OCI-LY7 (cell line): ENCODE measurements at regions not wholly inside any gene's neighbourhood (a gene's known extent, or its start where the extent isn't known, plus 50 kb on each side); places are given as distances from the start of the nearest gene placed in this dataset.

Source experiments
- BruUV-seq: library from RNA; stranded (reverse); fragments of 400-500 nt; replicated peaks from 2 replicates; lab custom pipeline; 2021; lab: Mats Ljungman, UMichigan
- CTCF ChIA-PET: fragments of 300-600 bp; sonication (Branson Sonifier 250); formaldehyde crosslinking; loops from one replicate; lab custom pipeline; 2022; ENCODE audit warnings: antibody characterized with exemption; ENCODE audit not compliant: unreplicated experiment; lab: Charles Lee
- POLR2A ChIA-PET: fragments of 300-600 bp; sonication (Branson Sonifier 250); formaldehyde crosslinking; loops from one replicate; lab custom pipeline; 2022; ENCODE audit warnings: antibody characterized with exemption; lab: Charles Lee
- DNase-seq: peaks from one replicate; pipeline ENCODE4 v3.0.0-alpha.2; 2015; ENCODE audit warnings: low spot score
- H2AFZ ChIP-seq: fragments of 200-600 bp; sonication (generic), shearing (Covaris generic); 2 replicates; pipeline ENCODE4 v1.6.1; 2014; ENCODE audit warnings: mild to moderate bottlenecking, antibody characterized with exemption, low read length, moderate library complexity
- H3K27ac ChIP-seq: fragments of 200-600 bp; sonication (generic); 2 replicates; pipeline ENCODE4 v1.5.1; 2014; ENCODE audit warnings: mixed run types, low read depth, mild to moderate bottlenecking, moderate library complexity, low read length, inconsistent platforms; ENCODE audit not compliant: poor library complexity, severe bottlenecking
- H3K36me3 ChIP-seq: fragments of 200-600 bp; sonication (generic); 2 replicates; pipeline ENCODE4 v1.6.1; 2014; ENCODE audit warnings: mild to moderate bottlenecking, antibody characterized with exemption, low read length, moderate library complexity, mixed read lengths; ENCODE audit not compliant: insufficient read depth
- H3K4me1 ChIP-seq: fragments of 200-600 bp; sonication (generic); 2 replicates; pipeline ENCODE4 v1.5.1; 2014; ENCODE audit warnings: mild to moderate bottlenecking, low read length; ENCODE audit not compliant: insufficient read depth, poor library complexity, severe bottlenecking
- H3K4me2 ChIP-seq: fragments of 200-600 bp; sonication (generic); 2 replicates; pipeline ENCODE4 v1.6.1; 2014; ENCODE audit warnings: mild to moderate bottlenecking, low read length
- H3K4me3 ChIP-seq: fragments of 200-600 bp; sonication (generic); 2 replicates; pipeline ENCODE4 v1.5.1; 2014; ENCODE audit warnings: mild to moderate bottlenecking, low read depth, low read length; ENCODE audit not compliant: poor library complexity, severe bottlenecking
- H3K79me2 ChIP-seq: fragments of 200-600 bp; sonication (generic); 2 replicates; pipeline ENCODE4 v1.6.1; 2016; ENCODE audit warnings: low read depth, mild to moderate bottlenecking, low read length, moderate library complexity, mixed read lengths; ENCODE audit not compliant: insufficient read depth
- H3K9me2 ChIP-seq: fragments of 200-600 bp; sonication (generic); 2 replicates; pipeline ENCODE4 v1.6.1; 2016; ENCODE audit warnings: mild to moderate bottlenecking, low read length, mixed read lengths; ENCODE audit not compliant: insufficient read depth
- H3K9me3 ChIP-seq: fragments of 200-600 bp; sonication (generic); 2 replicates; pipeline ENCODE4 v1.6.1; 2014; ENCODE audit warnings: mild to moderate bottlenecking, mixed run types, low read length, mixed read lengths
- H4K20me1 ChIP-seq: fragments of 200-600 bp; sonication (generic); 2 replicates; pipeline ENCODE4 v1.6.1; 2014; ENCODE audit warnings: mild to moderate bottlenecking, antibody characterized with exemption, low read length, moderate library complexity, mixed read lengths; ENCODE audit not compliant: insufficient read depth
- CTCF ChIP-seq: fragments of 200-600 bp; sonication (generic); conservative IDR thresholded peaks from 2 replicates; pipeline ENCODE4 v1.5.1; 2014; ENCODE audit warnings: mild to moderate bottlenecking, antibody characterized with exemption, low read length, moderate library complexity, mixed read lengths
- EZH2phosphoT487 ChIP-seq: fragments of 200-600 bp; sonication (generic); IDR thresholded peaks from 2 replicates; pipeline ENCODE4 v1.6.1; 2018; ENCODE audit warnings: low read depth, borderline replicate concordance, mild to moderate bottlenecking, mixed run types, antibody characterized with exemption, low read length, moderate library complexity, mixed read lengths
- intact Hi-C: fragments of 100-400 bp; cut with micrococcal nuclease; formaldehyde crosslinking; loops from one replicate; pipeline ENCODE4 v1.10.0; 2022; ENCODE audit not compliant: unreplicated experiment

DNA sequence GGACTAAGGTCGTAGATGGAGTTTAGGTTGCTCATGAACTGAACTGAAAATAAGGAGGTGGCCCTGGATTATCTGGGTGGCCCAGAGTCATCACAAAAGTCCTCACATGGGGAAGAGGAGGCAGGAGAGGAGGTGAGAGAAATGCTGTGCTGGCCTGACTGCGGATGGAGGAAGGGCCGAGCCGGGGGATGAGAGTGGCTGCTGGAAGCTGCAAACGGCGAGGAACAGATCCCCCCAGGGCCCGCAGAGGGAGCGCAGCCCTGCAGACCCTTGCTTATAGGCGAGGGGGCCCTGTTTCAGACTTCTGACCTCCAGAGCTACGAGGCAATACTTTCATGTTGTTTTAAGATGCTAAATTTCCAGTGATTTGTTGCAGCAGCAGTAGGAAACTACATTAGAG is 102.7 kb upstream of the C1orf174 start:
- no peak overlapping the region for H3K4me2 ChIP-seq
- H3K9me3 ChIP-seq, result peaks cover 20% of the 10 kb centered on the region
- no peak for DNase-seq
- no peaks in the 10 kb centered on the region for H3K9me2 ChIP-seq
- intact Hi-C loops, result no loop called here
- TF ChIP-seq EZH2phosphoT487, result no peak
- no peak for TF ChIP-seq CTCF
- no peak overlapping the region for H2AFZ ChIP-seq
- H3K4me3 ChIP-seq, result no peak overlapping the region
- POLR2A ChIA-PET, result interaction anchor here (0.8 kb wide), 1 partner anchor 24 kb away, joined by 3 read pairs; no protein-coding TSS in a partner anchor
- BruUV-seq, result no TSS peak
- no peaks in the 10 kb centered on the region for H3K79me2 ChIP-seq
- H3K4me1 ChIP-seq, result peaks cover 12% of the 10 kb centered on the region
- H4K20me1 ChIP-seq, result no peaks in the 10 kb centered on the region
- no peaks in the 10 kb centered on the region for H3K36me3 ChIP-seq
- no peak overlapping the region for H3K27ac ChIP-seq
- CTCF ChIA-PET, result no interaction called here

- Histone ChIP-seq H4K20me1 (no peaks in the 10 kb centered on the region), H3K9me2 (no peaks in the 10 kb centered on the region), H3K36me3 (no peaks in the 10 kb centered on the region; the same call in 1 of the 2 replicates), H3K4me2 (no peak overlapping the region), H3K9me3 (peaks cover 33% of the 10 kb centered on the region), H2AFZ (no peak overlapping the region), H3K4me1 (peaks cover 24% of the 10 kb centered on the region), H3K4me3 (no peak overlapping the region), H3K79me2 (no peaks in the 10 kb centered on the region), H3K27ac (no peak overlapping the region)
- BruUV-seq, result no TSS peak
- no peak for TF ChIP-seq CTCF
- no peak for TF ChIP-seq EZH2phosphoT487
- ChIA-PET POLR2A (no interaction called here), CTCF (no interaction called here)
- intact Hi-C loops, result no loop called here
- no peak for DNase-seq
These were observed 103.9 kb upstream of the C1orf174 start for GRCh38 chr1:4003846-4004505.

GRCh38 chr1:4004635-4005430 is 104.8 kb upstream of the C1orf174 start:
- Histone ChIP-seq H3K4me2 (no peak overlapping the region), H3K79me2 (no peaks in the 10 kb centered on the region), H3K27ac (no peak overlapping the region), H3K36me3 (no peaks in the 10 kb centered on the region; the same call in 1 of the 2 replicates), H2AFZ (no peak overlapping the region), H3K9me3 (peaks cover 41% of the 10 kb centered on the region), H4K20me1 (no peaks in the 10 kb centered on the region), H3K4me3 (no peak overlapping the region), H3K9me2 (no peaks in the 10 kb centered on the region), H3K4me1 (peaks cover 28% of the 10 kb centered on the region)
- TF ChIP-seq CTCF (no peak), EZH2phosphoT487 (no peak)
- POLR2A ChIA-PET, result no interaction called here
- CTCF ChIA-PET, result no interaction called here
- BruUV-seq, result no TSS peak
- intact Hi-C loops, result no loop called here
- DNase-seq, result no peak
